H54 (cell line): ENCODE measurements at regions not wholly inside any gene's neighbourhood (a gene's known extent, or its start where the extent isn't known, plus 50 kb on each side); places are given as distances from the start of the nearest gene placed in this dataset.
"Not testable (repeated sequence)": the region's sequence is repeated elsewhere in the genome, so short reads cannot be mapped to it uniquely, and the experiment has no call there.

ENCODE experiments used
- DNase-seq: peaks from one replicate; pipeline ENCODE4 v3.0.0; 2011; ENCODE audit warnings: low spot score, mixed read lengths; ENCODE audit not compliant: insufficient read length
- FAIRE-seq: peaks from 3 replicates; lab custom pipeline; 2011; peaks lifted over from hg19 to GRCh38; lab: Jason Lieb, UNC
- POLR2A ChIP-seq: IDR thresholded peaks from 2 replicates; pipeline ENCODE4 v1.6.1; 2011; ENCODE audit warnings: low read depth, mild to moderate bottlenecking, low read length

GRCh38 chr4:75327804-75328512 lies 186.2 kb downstream of the RCHY1 start:
- FAIRE-seq, result no peak
- no peak for DNase-seq
- TF ChIP-seq POLR2A, result no peak

GRCh38 chr4:75325318-75325979 lies 188.8 kb downstream of the RCHY1 start:
- DNase-seq (no peak), FAIRE-seq (no peak)
- TF ChIP-seq POLR2A, result no peak

GRCh38 chr4:75321484-75321883 lies 192.7 kb downstream of the RCHY1 start:
- DNase-seq (no peak), FAIRE-seq (no peak)
- no peak for TF ChIP-seq POLR2A

- not testable (repeated sequence) for FAIRE-seq
Measured at GRCh38 chr4:75317641-75318040, 196.6 kb downstream of the RCHY1 start.

GRCh38 chr4:75308049-75308448 lies 206.2 kb downstream of the RCHY1 start:
- FAIRE-seq (no peak), DNase-seq (no peak)
- TF ChIP-seq POLR2A, result no peak

More at GRCh38 chr4:75317641-75318040, 196.6 kb downstream of the RCHY1 start:
- not testable (repeated sequence) for DNase-seq

- FAIRE-seq, result no peak
Measured at GRCh38 chr4:75306506-75306905, 207.7 kb downstream of the RCHY1 start.

GRCh38 chr4:75302648-75303047 lies 211.6 kb downstream of the RCHY1 start:
- no peak for TF ChIP-seq POLR2A
- FAIRE-seq (no peak), DNase-seq (no peak)

More at GRCh38 chr4:75306506-75306905, 207.7 kb downstream of the RCHY1 start:
- no peak for DNase-seq
- no peak for TF ChIP-seq POLR2A

- DNase-seq, result no peak
- no peak for TF ChIP-seq POLR2A
- no peak for FAIRE-seq
Measured at GRCh38 chr4:75289914-75290582, 224.2 kb downstream of the RCHY1 start.

- FAIRE-seq, result no peak
- TF ChIP-seq POLR2A, result no peak
- no peak for DNase-seq
Measured at GRCh38 chr4:75287738-75288517, 226.3 kb downstream of the RCHY1 start.

- DNase-seq (no peak), FAIRE-seq (no peak)
Measured at GRCh38 chr4:75285837-75286236, 228.4 kb downstream of the RCHY1 start.

GRCh38 chr4:75284831-75285230 lies 229.4 kb downstream of the RCHY1 start:
- TF ChIP-seq POLR2A, result no peak
- FAIRE-seq, result no peak

More at GRCh38 chr4:75285837-75286236, 228.4 kb downstream of the RCHY1 start:
- no peak for TF ChIP-seq POLR2A

GRCh38 chr4:75280461-75280860 lies 233.7 kb downstream of the RCHY1 start:
- DNase-seq, FAIRE-seq: not testable (repeated sequence)

More at GRCh38 chr4:75284831-75285230, 229.4 kb downstream of the RCHY1 start:
- no peak for DNase-seq

- no peak for FAIRE-seq
- no peak for TF ChIP-seq POLR2A
Measured at GRCh38 chr4:75259306-75259705, 254.9 kb downstream of the RCHY1 start.

More at GRCh38 chr4:75259306-75259705, 254.9 kb downstream of the RCHY1 start:
- no peak for DNase-seq
